ENCODE measurements at regions not wholly inside any gene's neighbourhood (a gene's known extent, or its start where the extent isn't known, plus 50 kb on each side); places are given as distances from the start of the nearest gene placed in this dataset.

DNA sequence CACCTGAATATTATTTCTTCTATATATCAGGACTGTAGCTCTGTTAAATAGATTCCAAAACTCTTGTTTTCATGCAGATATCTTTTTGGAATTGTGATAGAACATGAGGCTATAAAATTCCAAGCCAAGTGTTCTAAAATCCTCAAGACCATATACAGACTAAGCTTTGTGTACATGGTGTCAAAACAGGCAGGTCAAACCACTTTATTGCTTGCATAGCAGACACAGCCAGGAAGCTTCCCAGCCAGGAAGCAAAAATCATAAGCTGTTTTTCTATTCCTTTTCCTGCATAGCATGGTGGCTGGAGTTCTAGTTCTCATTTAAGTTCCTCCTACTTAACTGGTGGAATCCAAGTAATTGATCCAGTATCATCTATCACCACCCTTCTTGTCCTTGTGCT, 353.3 kb downstream of the PAX1 start:
- Histone ChIP-seq H3K79me2 (ENCODE audit: control insufficient read depth in 1 of 2, insufficient read depth in 2 of 2, low read length in 2 of 2) (no peaks in the 10 kb centered on the region), H3K4me3 (ENCODE audit: extremely low read depth in 1 of 4, insufficient read depth in 2 of 4, low read depth in 3 of 4, low read length in 4 of 4) (no peak overlapping the region), H3K23ac (ENCODE audit: insufficient read length) (no peak overlapping the region), H2BK12ac (ENCODE audit: low read depth, low read length) (no peak overlapping the region), H2AFZ (ENCODE audit: low read length) (no peak overlapping the region), H3K14ac (ENCODE audit: insufficient read length) (no peak overlapping the region), H4K8ac (ENCODE audit: extremely low read depth, insufficient read depth, low read length) (no peak overlapping the region), H3K18ac (ENCODE audit: extremely low read depth, low read length) (no peak overlapping the region), H4K91ac (replicated peaks; ENCODE audit: insufficient read length, low read length) (no peak overlapping the region), H2AK5ac (ENCODE audit: low read depth, low read length) (no peak overlapping the region), H3K9ac (replicated peaks in 1 of 4; ENCODE audit: extremely low read depth in 1 of 4, low read depth in 3 of 4, low read length in 3 of 4) (no peak overlapping the region), H3K27ac (ENCODE audit: low read depth, low read length) (no peak overlapping the region), H3K56ac (replicated peaks; ENCODE audit: insufficient read length, low read depth, low read length) (no peak overlapping the region), H3K9me3 (ENCODE audit: insufficient read depth in 2 of 2, low read depth in 1 of 2, low read length in 1 of 2) (no peaks in the 10 kb centered on the region), H3K4me1 (replicated peaks in 1 of 4; ENCODE audit: control insufficient read depth in 3 of 4, insufficient read depth in 4 of 4, low read length in 3 of 4) (no peaks in the 10 kb centered on the region), H2BK5ac (ENCODE audit: low read depth, low read length) (no peak overlapping the region), H3K27me3 (replicated peaks in 1 of 4; ENCODE audit: control insufficient read depth in 3 of 4, extremely low read depth in 1 of 4, insufficient read depth in 3 of 4, low read length in 3 of 4) (no peaks in the 10 kb centered on the region), H3K23me2 (ENCODE audit: low read depth, low read length) (no peaks in the 10 kb centered on the region; the same call in 1 of the 2 replicates), H2BK20ac (ENCODE audit: low read length) (no peak overlapping the region), H2BK15ac (ENCODE audit: low read length) (no peak overlapping the region), H3K4me2 (ENCODE audit: insufficient read depth in 1 of 2, low read depth in 2 of 2, low read length in 2 of 2) (no peak overlapping the region), H4K20me1 (replicated peaks in 1 of 2; ENCODE audit: control insufficient read depth in 1 of 2, insufficient read depth in 2 of 2, low read length in 2 of 2) (no peaks in the 10 kb centered on the region), H3K36me3 (ENCODE audit: control insufficient read depth in 2 of 4, insufficient read depth in 4 of 4, low read length in 3 of 4) (no peaks in the 10 kb centered on the region), H3K4ac (replicated peaks; ENCODE audit: insufficient read length, low read depth, low read length) (no peak overlapping the region), H3K79me1 (ENCODE audit: low read depth, low read length) (no peaks in the 10 kb centered on the region; the same call in 1 of the 2 replicates), H2BK120ac (replicated peaks; ENCODE audit: low read depth, low read length) (no peak overlapping the region), H4K5ac (ENCODE audit: insufficient read length, low read depth, low read length) (no peak overlapping the region)
- ChIA-PET CTCF (ENCODE audit: partially characterized antibody) (interaction anchor here (1.3 kb wide), 1 partner anchor 250 kb away, joined by 4 read pairs; no protein-coding TSS in a partner anchor), POLR2A (ENCODE audit: partially characterized antibody) (no interaction called here)
- TF ChIP-seq RAD21 (IDR thresholded peaks at IDR 0.05 in 1 of 2, conservative IDR thresholded peaks at IDR 0.05 in 1 of 2; ENCODE audit: low read depth in 2 of 2, low read length in 2 of 2), result no peak
- no peak for TF ChIP-seq NANOG (IDR thresholded peaks at IDR 0.05; ENCODE audit: insufficient read depth, low read depth, low read length, poor library complexity, severe bottlenecking)
- no peak for TF ChIP-seq SP4 (IDR thresholded peaks at IDR 0.05; ENCODE audit: low read length)
- TF ChIP-seq SP2 (IDR thresholded peaks at IDR 0.05; ENCODE audit: low read length), result no peak
- TF ChIP-seq, protein P1, sequence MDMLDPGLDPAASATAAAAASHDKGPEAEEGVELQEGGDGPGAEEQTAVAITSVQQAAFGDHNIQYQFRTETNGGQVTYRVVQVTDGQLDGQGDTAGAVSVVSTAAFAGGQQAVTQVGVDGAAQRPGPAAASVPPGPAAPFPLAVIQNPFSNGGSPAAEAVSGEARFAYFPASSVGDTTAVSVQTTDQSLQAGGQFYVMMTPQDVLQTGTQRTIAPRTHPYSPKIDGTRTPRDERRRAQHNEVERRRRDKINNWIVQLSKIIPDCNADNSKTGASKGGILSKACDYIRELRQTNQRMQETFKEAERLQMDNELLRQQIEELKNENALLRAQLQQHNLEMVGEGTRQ (IDR thresholded peaks at IDR 0.05; ENCODE audit: low read length), result no peak
- no peak for TF ChIP-seq SIN3A (conservative IDR thresholded peaks at IDR 0.05 in 1 of 2, IDR thresholded peaks at IDR 0.05 in 1 of 2; ENCODE audit: low read depth in 1 of 2, low read length in 2 of 2)
- no peak for TF ChIP-seq ASH2L (IDR thresholded peaks at IDR 0.05; ENCODE audit: low read length)
- TF ChIP-seq, protein P2, sequence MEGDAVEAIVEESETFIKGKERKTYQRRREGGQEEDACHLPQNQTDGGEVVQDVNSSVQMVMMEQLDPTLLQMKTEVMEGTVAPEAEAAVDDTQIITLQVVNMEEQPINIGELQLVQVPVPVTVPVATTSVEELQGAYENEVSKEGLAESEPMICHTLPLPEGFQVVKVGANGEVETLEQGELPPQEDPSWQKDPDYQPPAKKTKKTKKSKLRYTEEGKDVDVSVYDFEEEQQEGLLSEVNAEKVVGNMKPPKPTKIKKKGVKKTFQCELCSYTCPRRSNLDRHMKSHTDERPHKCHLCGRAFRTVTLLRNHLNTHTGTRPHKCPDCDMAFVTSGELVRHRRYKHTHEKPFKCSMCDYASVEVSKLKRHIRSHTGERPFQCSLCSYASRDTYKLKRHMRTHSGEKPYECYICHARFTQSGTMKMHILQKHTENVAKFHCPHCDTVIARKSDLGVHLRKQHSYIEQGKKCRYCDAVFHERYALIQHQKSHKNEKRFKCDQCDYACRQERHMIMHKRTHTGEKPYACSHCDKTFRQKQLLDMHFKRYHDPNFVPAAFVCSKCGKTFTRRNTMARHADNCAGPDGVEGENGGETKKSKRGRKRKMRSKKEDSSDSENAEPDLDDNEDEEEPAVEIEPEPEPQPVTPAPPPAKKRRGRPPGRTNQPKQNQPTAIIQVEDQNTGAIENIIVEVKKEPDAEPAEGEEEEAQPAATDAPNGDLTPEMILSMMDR (IDR thresholded peaks at IDR 0.05; ENCODE audit: control extremely low read depth in 1 of 3, insufficient read depth in 1 of 3, low read depth in 1 of 3, low read length in 3 of 3), result no peak
- TF ChIP-seq KDM4A (IDR thresholded peaks at IDR 0.05; ENCODE audit: low read depth, low read length, severe bottlenecking), result no peak
- no peak for TF ChIP-seq SRF (IDR thresholded peaks at IDR 0.05; ENCODE audit: low read depth, low read length)
- TF ChIP-seq SP1 (IDR thresholded peaks at IDR 0.05; ENCODE audit: low read depth, low read length), result no peak
- no peak for TF ChIP-seq CBX8 (IDR thresholded peaks at IDR 0.05; ENCODE audit: borderline replicate concordance, low read depth, low read length)
- FAIRE-seq (no peak), DNase-seq (ENCODE audit: low read depth in 1 of 2, low spot score in 2 of 2) (no peak)

All from H1 (cell line).